HEK293T (cell line): ENCODE measurements at regions not wholly inside any gene's neighbourhood (a gene's known extent, or its start where the extent isn't known, plus 50 kb on each side); places are given as distances from the start of the nearest gene placed in this dataset.

Source experiments
- CTCF ChIA-PET: fragments of 350-600 bp; formaldehyde crosslinking; extraction: SDS; loops from one replicate; lab custom pipeline; 2021; ENCODE audit warnings: antibody characterized with exemption, inconsistent platforms; lab: Yijun Ruan, JAX
- POLR2A ChIA-PET: fragments of 350-600 bp; formaldehyde crosslinking; extraction: SDS; loops from one replicate; lab custom pipeline; 2020; ENCODE audit warnings: antibody characterized with exemption, inconsistent platforms; lab: Yijun Ruan, JAX
- DNase-seq: peaks from one replicate; pipeline ENCODE4 v3.0.0; 2012; ENCODE audit warnings: mixed read lengths; ENCODE audit errors: extremely low spot score
- ARNT ChIP-seq: fragments of 450-650 bp; IDR thresholded peaks from 2 replicates; pipeline ENCODE4 v1.6.1; 2017; ENCODE audit warnings: mild to moderate bottlenecking
- BHLHE40 ChIP-seq: fragments of 450-650 bp; IDR thresholded peaks from 2 replicates; pipeline ENCODE4 v1.6.1; 2016; ENCODE audit warnings: mild to moderate bottlenecking, moderate library complexity, borderline replicate concordance
- CTBP1 ChIP-seq: fragments of 450-650 bp; IDR thresholded peaks from 2 replicates; pipeline ENCODE4 v1.6.1; 2016; ENCODE audit warnings: borderline replicate concordance
- ELF4 ChIP-seq: fragments of 450-650 bp; IDR thresholded peaks from 2 replicates; pipeline ENCODE4 v1.6.1; 2017; ENCODE audit warnings: antibody characterized with exemption
- FOXA1 ChIP-seq: fragments of 450-650 bp; IDR thresholded peaks from 2 replicates; pipeline ENCODE4 v1.6.1; 2016; ENCODE audit warnings: mild to moderate bottlenecking
- FOXK2 ChIP-seq: fragments of 450-650 bp; IDR thresholded peaks from 2 replicates; pipeline ENCODE4 v1.6.1; 2016; ENCODE audit warnings: mild to moderate bottlenecking
- FOXM1 ChIP-seq: fragments of 450-650 bp; IDR thresholded peaks from 2 replicates; pipeline ENCODE4 v1.6.1; 2017; ENCODE audit warnings: mild to moderate bottlenecking, borderline replicate concordance
- HDGF ChIP-seq: fragments of 450-650 bp; IDR thresholded peaks from 2 replicates; pipeline ENCODE4 v1.6.1; 2017; ENCODE audit warnings: antibody characterized with exemption, borderline replicate concordance
- L3MBTL2 ChIP-seq: fragments of 450-650 bp; conservative IDR thresholded peaks from 2 replicates; pipeline ENCODE4 v1.6.1; 2016; ENCODE audit warnings: mild to moderate bottlenecking
- LEF1 ChIP-seq: fragments of 450-650 bp; IDR thresholded peaks from 2 replicates; pipeline ENCODE4 v1.6.1; 2017; ENCODE audit warnings: mild to moderate bottlenecking, borderline replicate concordance
- NFRKB ChIP-seq: fragments of 450-650 bp; IDR thresholded peaks from 2 replicates; pipeline ENCODE4 v1.6.1; 2016; ENCODE audit warnings: mild to moderate bottlenecking, moderate library complexity
- PKNOX1 ChIP-seq: fragments of 450-650 bp; IDR thresholded peaks from 2 replicates; pipeline ENCODE4 v1.6.1; 2016
- SP1 ChIP-seq: fragments of 450-650 bp; IDR thresholded peaks from 2 replicates; pipeline ENCODE4 v1.6.1; 2017
- SUZ12 ChIP-seq: fragments of 450-650 bp; IDR thresholded peaks from 2 replicates; pipeline ENCODE4 v1.6.1; 2016; ENCODE audit warnings: mild to moderate bottlenecking
- TARDBP ChIP-seq: fragments of 450-650 bp; IDR thresholded peaks from 2 replicates; pipeline ENCODE4 v1.6.1; 2016
- ZNF384 ChIP-seq: fragments of 450-650 bp; IDR thresholded peaks from 2 replicates; pipeline ENCODE4 v1.6.1; 2016

GRCh38 chr11:25758145-25758661 lies 573.7 kb upstream of the ANO3 start:
- CTCF ChIA-PET, result no interaction called here
- no peak for DNase-seq
- no peak for TF ChIP-seq BHLHE40
- no peak for TF ChIP-seq LEF1
- no peak for TF ChIP-seq CTBP1
- TF ChIP-seq SUZ12, result no peak
- no peak for TF ChIP-seq ARNT
- TF ChIP-seq ZNF384, result no peak
- no peak for TF ChIP-seq FOXA1
- TF ChIP-seq FOXK2, result no peak
- TF ChIP-seq HDGF, result no peak
- no peak for TF ChIP-seq PKNOX1
- TF ChIP-seq ELF4, result no peak
- TF ChIP-seq SP1, result no peak
- no peak for TF ChIP-seq TARDBP
- TF ChIP-seq L3MBTL2, result no peak
- TF ChIP-seq NFRKB, result no peak
- no peak for TF ChIP-seq FOXM1
- POLR2A ChIA-PET, result no interaction called here

- POLR2A ChIA-PET, result no interaction called here
- no peak for TF ChIP-seq FOXK2
- no peak for TF ChIP-seq CTBP1
- TF ChIP-seq TARDBP, result no peak
- TF ChIP-seq BHLHE40, result no peak
- TF ChIP-seq FOXM1, result no peak
- no peak for TF ChIP-seq SP1
- no peak for TF ChIP-seq L3MBTL2
- no peak for TF ChIP-seq ZNF384
- no peak for TF ChIP-seq LEF1
- no peak for TF ChIP-seq HDGF
- no peak for TF ChIP-seq ELF4
- no peak for TF ChIP-seq NFRKB
- TF ChIP-seq SUZ12, result no peak
- no peak for TF ChIP-seq FOXA1
- no peak for TF ChIP-seq ARNT
- TF ChIP-seq PKNOX1, result no peak
- DNase-seq, result no peak
- CTCF ChIA-PET, result interaction anchor here (1.3 kb wide), 1 partner anchor 216 kb away, joined by 3 read pairs; no protein-coding TSS in a partner anchor
These were observed 565.5 kb upstream of the ANO3 start for GRCh38 chr11:25766332-25767015.

GRCh38 chr11:25769287-25769686 lies 562.6 kb upstream of the ANO3 start:
- POLR2A ChIA-PET, result no interaction called here
- no peak for DNase-seq
- TF ChIP-seq L3MBTL2 (no peak), BHLHE40 (no peak), NFRKB (no peak), FOXK2 (no peak), ZNF384 (no peak), FOXA1 (no peak), TARDBP (no peak), SP1 (no peak), ARNT (no peak), PKNOX1 (no peak), LEF1 (no peak), ELF4 (no peak)
- CTCF ChIA-PET, result no interaction called here

- ChIA-PET CTCF (no interaction called here), POLR2A (no interaction called here)
- TF ChIP-seq NFRKB, result no peak
- TF ChIP-seq ZNF384, result no peak
- no peak for TF ChIP-seq BHLHE40
- TF ChIP-seq LEF1, result no peak
- TF ChIP-seq TARDBP, result no peak
- TF ChIP-seq FOXA1, result no peak
- no peak for TF ChIP-seq CTBP1
- TF ChIP-seq PKNOX1, result no peak
- no peak for TF ChIP-seq ELF4
- no peak for TF ChIP-seq HDGF
- no peak for TF ChIP-seq ARNT
- no peak for TF ChIP-seq L3MBTL2
- no peak for TF ChIP-seq SP1
- no peak for TF ChIP-seq SUZ12
- TF ChIP-seq FOXK2, result no peak
- TF ChIP-seq FOXM1, result no peak
- DNase-seq, result no peak
These were observed 560.3 kb upstream of the ANO3 start for GRCh38 chr11:25771605-25772004.

- ChIA-PET POLR2A (no interaction called here), CTCF (no interaction called here)
- DNase-seq, result no peak
- TF ChIP-seq CTBP1, result no peak
- no peak for TF ChIP-seq ELF4
- no peak for TF ChIP-seq BHLHE40
- TF ChIP-seq FOXA1, result no peak
- no peak for TF ChIP-seq ZNF384
- no peak for TF ChIP-seq LEF1
- no peak for TF ChIP-seq TARDBP
- no peak for TF ChIP-seq FOXM1
- TF ChIP-seq HDGF, result no peak
- TF ChIP-seq ARNT, result no peak
- TF ChIP-seq NFRKB, result no peak
- no peak for TF ChIP-seq SUZ12
- TF ChIP-seq PKNOX1, result no peak
- no peak for TF ChIP-seq FOXK2
- no peak for TF ChIP-seq SP1
- no peak for TF ChIP-seq L3MBTL2
These were observed 556.3 kb upstream of the ANO3 start for GRCh38 chr11:25775603-25776002.
